CD4-positive, alpha-beta T cell (primary cell): ENCODE measurements at regions not wholly inside any gene's neighbourhood (a gene's known extent, or its start where the extent isn't known, plus 50 kb on each side); places are given as distances from the start of the nearest gene placed in this dataset.

ENCODE experiments used
- ATAC-seq: fragments of 200-7000 bp; cut with Tn5 transposase; one replicate; pipeline ENCODE4 v1.10.0; 2022; ENCODE audit warnings: mild to moderate bottlenecking; ENCODE audit not compliant: poor library complexity
- CTCF ChIA-PET: fragments of 350-600 bp; sonication (Branson Sonifier 250); formaldehyde crosslinking; loops from one replicate; lab custom pipeline; 2021; ENCODE audit warnings: antibody characterized with exemption, inconsistent platforms; lab: Charles Lee
- POLR2A ChIA-PET: fragments of 350-600 bp; sonication (Branson Sonifier 250); formaldehyde crosslinking; loops from one replicate; lab custom pipeline; 2021; ENCODE audit warnings: antibody characterized with exemption, inconsistent platforms; lab: Charles Lee
- DNase-seq, 14 experiments: peaks; one replicate each; pipeline ENCODE4 v3.0.0-alpha.2; 2013 to 2020; ENCODE audit warnings: mixed read lengths in 2 of 14
- H3K27ac ChIP-seq, 2 donors: one replicate each; pipeline versions ENCODE4 v1.5.1 to v1.7.0; 2013; ENCODE audit warnings: low read length in 2 of 2, low read depth in 1 of 2, mild to moderate bottlenecking in 1 of 2
- H3K27me3 ChIP-seq, 2 experiments: 1 replicate in 1 of 2; 2 replicates in 1 of 2; pipeline versions ENCODE4 v1.6.1 to v1.7.0; 2013; ENCODE audit warnings: low read length in 2 of 2, control low read depth in 1 of 2, mild to moderate bottlenecking in 1 of 2, moderate library complexity in 1 of 2; ENCODE audit not compliant: insufficient read depth in 2 of 2, control insufficient read depth in 1 of 2
- H3K36me3 ChIP-seq: one replicate; pipeline ENCODE4 v1.6.1; 2013; ENCODE audit warnings: low read length, control low read depth; ENCODE audit not compliant: insufficient read depth
- H3K4me1 ChIP-seq: one replicate; pipeline ENCODE4 v1.6.1; 2013; ENCODE audit warnings: low read length, control low read depth; ENCODE audit not compliant: insufficient read depth
- H3K4me3 ChIP-seq: one replicate; pipeline ENCODE4 v1.5.1; 2013; ENCODE audit warnings: mild to moderate bottlenecking, low read length, moderate library complexity
- H3K9me3 ChIP-seq, 2 experiments: 1 replicate in 1 of 2; 2 replicates in 1 of 2; pipeline versions ENCODE4 v1.6.1 to v1.7.0; 2013; ENCODE audit warnings: low read length in 2 of 2, mild to moderate bottlenecking in 2 of 2, control low read depth in 1 of 2, moderate library complexity in 1 of 2; ENCODE audit not compliant: control insufficient read depth in 1 of 2, insufficient read depth in 1 of 2
- H3K27ac Mint-ChIP-seq: one replicate; pipeline ENCODE4 v1.8.0; 2020; ENCODE audit warnings: mixed read lengths
- H3K27me3 Mint-ChIP-seq: one replicate; pipeline ENCODE4 v1.8.0; 2021; ENCODE audit warnings: mixed read lengths
- H3K36me3 Mint-ChIP-seq: one replicate; pipeline ENCODE4 v1.8.0; 2021; ENCODE audit warnings: low read depth, mixed read lengths
- H3K4me1 Mint-ChIP-seq: one replicate; pipeline ENCODE4 v1.8.0; 2021; ENCODE audit warnings: low read depth, mixed read lengths
- H3K4me3 Mint-ChIP-seq: one replicate; pipeline ENCODE4 v1.8.0; 2020; ENCODE audit warnings: mild to moderate bottlenecking, mixed read lengths
- H3K9me3 Mint-ChIP-seq: one replicate; pipeline ENCODE4 v1.8.0; 2020; ENCODE audit warnings: mixed read lengths
- intact Hi-C, 2 experiments: fragments of 100-400 bp; cut with DNase I in 1 of 2; cut with micrococcal nuclease in 1 of 2; formaldehyde crosslinking; loops; one replicate each; pipeline versions ENCODE4 v1.15.1 to v1.9.0; 2023 to 2025; cut with DNase I, micrococcal nuclease
- TF ChIP-seq, protein P1 (sequence below): fragments of 200-600 bp; IDR thresholded peaks from one replicate; pipeline ENCODE4 v1.8.0; 2022; ENCODE audit warnings: antibody characterized with exemption, mild to moderate bottlenecking

DNA sequence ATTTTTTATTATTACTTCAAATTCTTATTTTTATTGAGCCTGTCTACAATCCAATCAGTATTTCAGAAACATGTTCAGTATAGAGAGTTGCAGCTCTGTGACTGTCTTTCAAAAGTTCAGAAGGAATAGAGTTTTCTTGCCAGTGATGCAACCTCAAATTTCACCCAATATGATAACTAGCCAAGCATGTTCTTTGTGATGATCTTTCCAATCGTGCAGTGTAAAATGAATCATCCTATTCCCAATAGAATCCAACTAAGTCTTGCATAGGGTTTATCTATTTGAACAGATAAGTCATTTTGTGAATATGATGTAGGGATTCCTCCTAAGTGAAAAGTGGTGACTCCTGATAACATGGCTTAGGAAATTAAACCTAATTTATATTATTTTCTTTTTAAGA lies 937.8 kb downstream of the KCNJ2 start:
- ChIA-PET POLR2A (no interaction called here), CTCF (no interaction called here)
- H3K27ac ChIP-seq = no peak overlapping the region
- H3K4me1 ChIP-seq = no peaks in the 10 kb centered on the region
- peaks cover 6% of the 10 kb centered on the region for H3K9me3 Mint-ChIP-seq
- H3K36me3 ChIP-seq = no peaks in the 10 kb centered on the region
- ATAC-seq (no peak), DNase-seq (no peak)
- H3K9me3 ChIP-seq = peaks cover 0 to 3% of the 10 kb centered on the region in 2 experiments
- H3K27me3 ChIP-seq = no peaks in the 10 kb centered on the region
- H3K4me1 Mint-ChIP-seq = no peaks in the 10 kb centered on the region
- H3K4me3 ChIP-seq = no peak overlapping the region
- TF ChIP-seq, protein P1, sequence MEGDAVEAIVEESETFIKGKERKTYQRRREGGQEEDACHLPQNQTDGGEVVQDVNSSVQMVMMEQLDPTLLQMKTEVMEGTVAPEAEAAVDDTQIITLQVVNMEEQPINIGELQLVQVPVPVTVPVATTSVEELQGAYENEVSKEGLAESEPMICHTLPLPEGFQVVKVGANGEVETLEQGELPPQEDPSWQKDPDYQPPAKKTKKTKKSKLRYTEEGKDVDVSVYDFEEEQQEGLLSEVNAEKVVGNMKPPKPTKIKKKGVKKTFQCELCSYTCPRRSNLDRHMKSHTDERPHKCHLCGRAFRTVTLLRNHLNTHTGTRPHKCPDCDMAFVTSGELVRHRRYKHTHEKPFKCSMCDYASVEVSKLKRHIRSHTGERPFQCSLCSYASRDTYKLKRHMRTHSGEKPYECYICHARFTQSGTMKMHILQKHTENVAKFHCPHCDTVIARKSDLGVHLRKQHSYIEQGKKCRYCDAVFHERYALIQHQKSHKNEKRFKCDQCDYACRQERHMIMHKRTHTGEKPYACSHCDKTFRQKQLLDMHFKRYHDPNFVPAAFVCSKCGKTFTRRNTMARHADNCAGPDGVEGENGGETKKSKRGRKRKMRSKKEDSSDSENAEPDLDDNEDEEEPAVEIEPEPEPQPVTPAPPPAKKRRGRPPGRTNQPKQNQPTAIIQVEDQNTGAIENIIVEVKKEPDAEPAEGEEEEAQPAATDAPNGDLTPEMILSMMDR = no peak
- no peak overlapping the region for H3K4me3 Mint-ChIP-seq
- no peaks in the 10 kb centered on the region for H3K36me3 Mint-ChIP-seq
- no peak overlapping the region for H3K27ac Mint-ChIP-seq
- intact Hi-C loops = no loop called here
- H3K27me3 Mint-ChIP-seq = no peaks in the 10 kb centered on the region

- H3K9me3 Mint-ChIP-seq = peaks cover 4% of the 10 kb centered on the region
- Histone ChIP-seq H3K9me3 (no peaks in the 10 kb centered on the region), H3K36me3 (no peaks in the 10 kb centered on the region), H3K27me3 (no peaks in the 10 kb centered on the region), H3K4me1 (no peaks in the 10 kb centered on the region), H3K27ac (no peak overlapping the region), H3K4me3 (no peak overlapping the region)
- ATAC-seq (no peak), DNase-seq (no peak)
- ChIA-PET POLR2A (no interaction called here), CTCF (no interaction called here)
- TF ChIP-seq, protein P1 = no peak
- no peaks in the 10 kb centered on the region for H3K27me3 Mint-ChIP-seq
- H3K4me3 Mint-ChIP-seq = no peak overlapping the region
- H3K4me1 Mint-ChIP-seq = no peaks in the 10 kb centered on the region
- intact Hi-C loops = no loop called here
- H3K36me3 Mint-ChIP-seq = no peaks in the 10 kb centered on the region
- no peak overlapping the region for H3K27ac Mint-ChIP-seq
Observed at GRCh38 chr17:71109697-71110096, 940.4 kb downstream of the KCNJ2 start.

DNA sequence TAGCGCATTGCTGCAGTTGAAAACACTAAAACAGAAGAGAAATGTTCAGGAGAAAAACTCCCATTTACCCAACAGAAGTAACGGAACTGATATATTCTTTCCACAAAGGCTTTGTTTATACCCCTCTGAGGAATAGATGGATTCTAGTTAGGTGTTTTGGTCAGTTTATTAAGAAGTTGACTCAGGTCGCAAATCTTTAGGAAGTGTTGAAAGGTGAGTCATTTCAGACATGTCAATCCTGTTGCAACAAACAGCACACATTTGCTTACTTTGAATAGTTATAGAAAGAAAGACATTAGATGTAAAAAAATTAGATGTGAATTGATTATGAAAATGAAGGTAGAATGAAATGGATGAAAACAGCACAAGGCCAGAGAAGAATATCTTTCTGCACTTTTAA lies 941.0 kb downstream of the KCNJ2 start:
- intact Hi-C loops = no loop called here

More for the DNA sequence above, 941.0 kb downstream of the KCNJ2 start:
- ChIA-PET CTCF (no interaction called here), POLR2A (no interaction called here)
- no peak for ATAC-seq
- DNase-seq = no peak
- Histone ChIP-seq H3K4me3 (no peak overlapping the region), H3K9me3 (no peaks in the 10 kb centered on the region), H3K4me1 (no peaks in the 10 kb centered on the region), H3K36me3 (no peaks in the 10 kb centered on the region), H3K27ac (no peak overlapping the region), H3K27me3 (no peaks in the 10 kb centered on the region)
- TF ChIP-seq, protein P1 = no peak
- no peak overlapping the region for H3K4me3 Mint-ChIP-seq
- H3K27ac Mint-ChIP-seq = no peak overlapping the region
- H3K27me3 Mint-ChIP-seq = no peaks in the 10 kb centered on the region
- H3K36me3 Mint-ChIP-seq = no peaks in the 10 kb centered on the region
- H3K9me3 Mint-ChIP-seq = peaks cover 4% of the 10 kb centered on the region
- H3K4me1 Mint-ChIP-seq = no peaks in the 10 kb centered on the region
